ENCODE measurements at regions not wholly inside any gene's neighbourhood (a gene's known extent, or its start where the extent isn't known, plus 50 kb on each side); places are given as distances from the start of the nearest gene placed in this dataset.
"Not testable (repeated sequence)": the region's sequence is repeated elsewhere in the genome, so short reads cannot be mapped to it uniquely, and the experiment has no call there.

GRCh38 chr1:60281360-60281932, 207.9 kb upstream of the C1orf87 start:
- DNase-seq (ENCODE audit: low read depth, low spot score) = peak; percentile 90

GRCh38 chr1:60280819-60281218, 207.2 kb upstream of the C1orf87 start:
- no peak for DNase-seq (ENCODE audit: low read depth, low spot score)

- DNase-seq (ENCODE audit: low read depth, low spot score) = peak; percentile 38
These were observed 206.7 kb upstream of the C1orf87 start for GRCh38 chr1:60280256-60280655.

GRCh38 chr1:60279798-60280197, 206.2 kb upstream of the C1orf87 start:
- DNase-seq (ENCODE audit: low read depth, low spot score) = peak; percentile 19

- no peak for DNase-seq (ENCODE audit: low read depth, low spot score)
These were observed 203.7 kb upstream of the C1orf87 start for GRCh38 chr1:60277269-60277668.

GRCh38 chr1:60274422-60275290, 201.1 kb upstream of the C1orf87 start:
- DNase-seq (ENCODE audit: low read depth, low spot score) = no peak

- no peak for DNase-seq (ENCODE audit: low read depth, low spot score)
These were observed 199.6 kb upstream of the C1orf87 start for GRCh38 chr1:60273185-60273584.

GRCh38 chr1:60271041-60271440, 197.5 kb upstream of the C1orf87 start:
- DNase-seq (ENCODE audit: low read depth, low spot score) = no peak

GRCh38 chr1:60268451-60268850, 194.9 kb upstream of the C1orf87 start:
- no peak for DNase-seq (ENCODE audit: low read depth, low spot score)

GRCh38 chr1:60265560-60266535, 192.3 kb upstream of the C1orf87 start:
- DNase-seq (ENCODE audit: low read depth, low spot score) = peak; percentile 81

- no peak for DNase-seq (ENCODE audit: low read depth, low spot score)
These were observed 189.1 kb upstream of the C1orf87 start for GRCh38 chr1:60262701-60263100.

- DNase-seq (ENCODE audit: low read depth, low spot score) = no peak
These were observed 184.0 kb upstream of the C1orf87 start for GRCh38 chr1:60257531-60257930.

- DNase-seq (ENCODE audit: low read depth, low spot score) = no peak
These were observed 182.0 kb upstream of the C1orf87 start for GRCh38 chr1:60255565-60255964.

GRCh38 chr1:60251426-60251825, 177.9 kb upstream of the C1orf87 start:
- no peak for DNase-seq (ENCODE audit: low read depth, low spot score)

GRCh38 chr1:60247467-60247866, 173.9 kb upstream of the C1orf87 start:
- DNase-seq (ENCODE audit: low read depth, low spot score) = not testable (repeated sequence)

GRCh38 chr1:60245324-60245723, 171.8 kb upstream of the C1orf87 start:
- no peak for DNase-seq (ENCODE audit: low read depth, low spot score)

GRCh38 chr1:60244906-60245305, 171.3 kb upstream of the C1orf87 start:
- no peak for DNase-seq (ENCODE audit: low read depth, low spot score)

- no peak for DNase-seq (ENCODE audit: low read depth, low spot score)
These were observed 161.7 kb upstream of the C1orf87 start for GRCh38 chr1:60235275-60235674.

- peak; percentile 9 for DNase-seq (ENCODE audit: low read depth, low spot score)
These were observed 161.2 kb upstream of the C1orf87 start for GRCh38 chr1:60234776-60235175.

- no peak for DNase-seq (ENCODE audit: low read depth, low spot score)
These were observed 156.3 kb upstream of the C1orf87 start for GRCh38 chr1:60229821-60230220.

GRCh38 chr1:60228041-60228491, 154.5 kb upstream of the C1orf87 start:
- peak; percentile 8 for DNase-seq (ENCODE audit: low read depth, low spot score)

GRCh38 chr1:60227601-60228000, 154.0 kb upstream of the C1orf87 start:
- peak; percentile 15 for DNase-seq (ENCODE audit: low read depth, low spot score)

All from astrocyte of the hippocampus (primary cell).